ENCODE measurements at regions not wholly inside any gene's neighbourhood (a gene's known extent, or its start where the extent isn't known, plus 50 kb on each side); places are given as distances from the start of the nearest gene placed in this dataset.

GRCh38 chr7:52791176-52791700 lies 244.2 kb upstream of the POM121L12 start:
- no peaks in the 10 kb centered on the region for H3K27me3 ChIP-seq (ENCODE audit: low read depth)
- H3K4me3 ChIP-seq: no peak overlapping the region
- intact Hi-C loops (cut with DNase I): no loop called here
- no peak overlapping the region for H3K27ac ChIP-seq
- no peaks in the 10 kb centered on the region for H3K4me1 ChIP-seq
- no peaks in the 10 kb centered on the region for H3K36me3 ChIP-seq
- no peaks in the 10 kb centered on the region for H3K9me3 ChIP-seq
- ATAC-seq (no peak), DNase-seq (no peak)
- TF ChIP-seq, protein P1, sequence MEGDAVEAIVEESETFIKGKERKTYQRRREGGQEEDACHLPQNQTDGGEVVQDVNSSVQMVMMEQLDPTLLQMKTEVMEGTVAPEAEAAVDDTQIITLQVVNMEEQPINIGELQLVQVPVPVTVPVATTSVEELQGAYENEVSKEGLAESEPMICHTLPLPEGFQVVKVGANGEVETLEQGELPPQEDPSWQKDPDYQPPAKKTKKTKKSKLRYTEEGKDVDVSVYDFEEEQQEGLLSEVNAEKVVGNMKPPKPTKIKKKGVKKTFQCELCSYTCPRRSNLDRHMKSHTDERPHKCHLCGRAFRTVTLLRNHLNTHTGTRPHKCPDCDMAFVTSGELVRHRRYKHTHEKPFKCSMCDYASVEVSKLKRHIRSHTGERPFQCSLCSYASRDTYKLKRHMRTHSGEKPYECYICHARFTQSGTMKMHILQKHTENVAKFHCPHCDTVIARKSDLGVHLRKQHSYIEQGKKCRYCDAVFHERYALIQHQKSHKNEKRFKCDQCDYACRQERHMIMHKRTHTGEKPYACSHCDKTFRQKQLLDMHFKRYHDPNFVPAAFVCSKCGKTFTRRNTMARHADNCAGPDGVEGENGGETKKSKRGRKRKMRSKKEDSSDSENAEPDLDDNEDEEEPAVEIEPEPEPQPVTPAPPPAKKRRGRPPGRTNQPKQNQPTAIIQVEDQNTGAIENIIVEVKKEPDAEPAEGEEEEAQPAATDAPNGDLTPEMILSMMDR (IDR thresholded peaks at IDR 0.05): no peak

DNA sequence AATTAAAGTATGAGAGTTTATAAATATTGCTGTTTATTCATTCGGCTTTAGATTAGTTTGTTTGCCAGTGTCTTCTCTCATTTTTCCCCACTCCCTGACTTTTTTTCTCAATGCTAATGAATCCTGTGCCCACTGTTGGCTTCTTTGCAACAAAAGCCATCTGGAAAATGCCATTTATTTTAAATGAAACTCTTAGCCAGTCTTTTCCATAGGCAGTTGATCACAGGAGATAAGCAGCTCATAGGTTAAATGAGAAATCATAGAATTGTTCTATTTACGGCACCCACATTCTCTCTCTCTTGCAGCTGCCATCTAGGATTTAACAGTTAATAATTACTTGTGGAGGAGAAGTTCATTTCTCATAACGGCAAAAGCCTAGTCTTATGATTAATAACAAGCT lies 249.3 kb upstream of the POM121L12 start:
- intact Hi-C loops (cut with DNase I): no loop called here
- Histone ChIP-seq H3K27ac (no peak overlapping the region), H3K36me3 (no peaks in the 10 kb centered on the region), H3K27me3 (ENCODE audit: low read depth) (no peaks in the 10 kb centered on the region), H3K4me3 (no peak overlapping the region), H3K4me1 (no peaks in the 10 kb centered on the region), H3K9me3 (no peaks in the 10 kb centered on the region)
- DNase-seq: no peak
- TF ChIP-seq, protein P1 (IDR thresholded peaks at IDR 0.05): no peak
- ATAC-seq: no peak

DNA sequence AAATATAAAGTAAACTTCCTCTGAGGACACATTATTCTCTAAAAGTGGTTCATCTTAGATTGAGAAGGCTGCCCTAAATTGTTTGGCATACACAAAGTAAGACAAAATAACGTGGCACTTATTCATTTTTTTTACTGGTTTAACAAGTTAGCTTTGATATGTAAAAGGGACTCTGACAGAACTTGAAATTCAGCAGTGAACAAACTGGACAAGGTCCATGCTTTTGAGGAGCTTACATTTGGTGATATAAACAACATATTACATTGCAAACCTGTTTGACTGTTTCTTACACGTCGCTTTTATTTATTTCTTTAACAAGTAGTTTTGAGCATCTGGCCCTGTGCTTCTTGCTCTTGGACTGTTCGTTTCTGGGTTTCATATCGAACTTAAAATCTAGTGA lies 253.1 kb upstream of the POM121L12 start:
- H3K36me3 ChIP-seq: no peaks in the 10 kb centered on the region
- ATAC-seq: no peak
- TF ChIP-seq, protein P1 (IDR thresholded peaks at IDR 0.05): no peak
- no peak for DNase-seq
- H3K9me3 ChIP-seq: no peaks in the 10 kb centered on the region
- intact Hi-C loops (cut with DNase I): no loop called here
- H3K4me3 ChIP-seq: no peak overlapping the region
- H3K27me3 ChIP-seq (ENCODE audit: low read depth): no peaks in the 10 kb centered on the region
- H3K4me1 ChIP-seq: no peaks in the 10 kb centered on the region
- no peak overlapping the region for H3K27ac ChIP-seq

DNA sequence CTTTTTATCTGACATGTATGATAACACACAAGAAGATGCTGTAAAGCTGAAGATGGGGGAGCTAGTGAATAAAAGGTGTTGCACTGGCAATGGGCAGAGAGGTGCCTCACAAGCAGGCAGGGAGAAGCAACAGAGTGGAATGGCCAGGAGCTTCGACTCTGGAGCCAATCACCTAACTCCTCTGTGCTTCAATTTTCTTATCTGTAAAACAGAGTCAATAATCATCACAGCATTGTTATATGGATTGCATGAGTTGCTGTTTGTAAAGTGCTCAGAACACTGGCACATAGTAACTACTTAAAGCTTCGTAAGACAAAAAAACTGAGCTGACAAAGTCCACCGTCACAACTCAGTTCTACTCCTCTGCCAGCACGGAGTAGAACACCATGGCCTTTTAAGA lies 254.2 kb upstream of the POM121L12 start:
- intact Hi-C loops (cut with DNase I): no loop called here
- Histone ChIP-seq H3K27ac (no peak overlapping the region), H3K36me3 (no peaks in the 10 kb centered on the region), H3K27me3 (ENCODE audit: low read depth) (no peaks in the 10 kb centered on the region), H3K9me3 (no peaks in the 10 kb centered on the region), H3K4me1 (no peaks in the 10 kb centered on the region), H3K4me3 (no peak overlapping the region)
- TF ChIP-seq, protein P1 (IDR thresholded peaks at IDR 0.05): no peak
- no peak for ATAC-seq
- no peak for DNase-seq

GRCh38 chr7:52779004-52779403 lies 256.4 kb upstream of the POM121L12 start:
- H3K9me3 ChIP-seq: no peaks in the 10 kb centered on the region
- intact Hi-C loops (cut with DNase I): no loop called here
- ATAC-seq: no peak
- H3K27ac ChIP-seq: no peak overlapping the region
- no peak for DNase-seq
- H3K36me3 ChIP-seq: no peaks in the 10 kb centered on the region
- no peaks in the 10 kb centered on the region for H3K4me1 ChIP-seq
- H3K4me3 ChIP-seq: no peak overlapping the region
- H3K27me3 ChIP-seq (ENCODE audit: low read depth): no peaks in the 10 kb centered on the region
- TF ChIP-seq, protein P1 (IDR thresholded peaks at IDR 0.05): no peak
